ENCODE measurements at regions not wholly inside any gene's neighbourhood (a gene's known extent, or its start where the extent isn't known, plus 50 kb on each side); places are given as distances from the start of the nearest gene placed in this dataset.
"Not testable (repeated sequence)": the region's sequence is repeated elsewhere in the genome, so short reads cannot be mapped to it uniquely, and the experiment has no call there.

DNA sequence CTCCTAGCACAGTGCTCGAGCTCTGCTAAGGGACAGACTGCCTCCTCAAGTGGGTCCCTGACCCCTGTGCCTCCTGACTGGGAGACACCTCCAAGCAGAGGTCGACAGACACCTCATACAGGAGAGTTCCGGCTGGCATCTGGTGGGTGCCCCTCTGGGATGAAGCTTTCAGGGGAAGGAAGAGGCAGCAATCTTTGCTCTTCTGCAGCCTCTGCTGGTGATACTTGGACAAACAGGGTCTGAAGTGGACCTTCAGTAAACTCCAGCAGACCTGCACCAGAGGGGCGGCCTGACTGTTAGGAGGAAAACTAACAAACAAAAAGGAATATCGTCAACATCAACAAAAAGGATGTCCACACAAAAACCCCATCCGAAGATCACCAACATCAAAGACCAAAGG, 60.6 kb upstream of the DCN start:
- in situ Hi-C loops (cut with MboI; ENCODE audit: low sequenced_read_pairs) = not testable (repeated sequence)

- in situ Hi-C loops (cut with MboI; ENCODE audit: low sequenced_read_pairs) = no loop called here
These were observed 59.1 kb upstream of the DCN start for GRCh38 chr12:91241756-91242155.

GRCh38 chr12:91240386-91241095, 57.9 kb upstream of the DCN start:
- in situ Hi-C loops (cut with MboI; ENCODE audit: low sequenced_read_pairs) = no loop called here

DNA sequence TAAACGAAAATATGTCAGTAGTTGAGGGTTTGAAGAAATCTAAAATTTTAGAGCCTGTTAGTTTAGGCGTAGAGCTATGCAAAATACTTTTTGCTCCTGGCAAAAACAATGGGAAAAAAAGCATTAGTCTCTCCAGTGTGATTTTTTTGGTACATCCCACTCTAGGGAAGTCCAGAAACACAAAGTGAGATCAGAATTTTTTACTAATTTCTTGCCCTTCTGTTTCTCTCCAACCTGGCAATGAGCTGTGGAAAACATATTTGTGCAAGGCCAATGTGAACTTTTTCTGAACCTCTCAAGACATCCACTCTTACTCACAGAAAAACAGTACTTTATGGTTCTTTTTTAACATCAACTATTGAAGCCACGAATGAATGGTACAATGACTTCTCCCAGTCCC, 56.9 kb upstream of the DCN start:
- in situ Hi-C loops (cut with MboI; ENCODE audit: low sequenced_read_pairs) = no loop called here
